ENCODE measurements at regions not wholly inside any gene's neighbourhood (a gene's known extent, or its start where the extent isn't known, plus 50 kb on each side); places are given as distances from the start of the nearest gene placed in this dataset.
A peak's percentile ranks its signal among the peaks of the same experiment; 100 is the strongest.

GRCh38 chr20:52540509-52540908 lies 348.9 kb upstream of the ZFP64 start:
- DNase-seq: no peak

DNA sequence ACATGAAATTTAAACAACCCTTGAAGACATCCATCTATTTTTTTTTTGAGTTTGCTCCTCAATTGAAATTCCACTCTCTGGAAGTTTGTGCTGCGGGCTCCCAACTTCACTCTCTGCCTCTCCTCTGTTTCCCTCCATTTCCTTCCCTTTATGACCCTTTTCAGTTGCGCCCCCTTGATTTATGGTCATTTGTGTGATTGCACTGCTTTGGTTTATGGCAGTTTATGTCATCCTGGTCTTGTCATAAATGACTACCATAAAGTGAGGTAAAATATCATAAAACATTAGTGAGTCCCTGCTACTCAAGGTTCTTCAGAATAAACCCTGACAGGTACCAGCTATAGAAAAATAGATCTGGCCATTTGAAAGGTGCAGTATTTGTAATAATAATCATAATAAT lies 348.3 kb upstream of the ZFP64 start:
- DNase-seq: no peak

DNA sequence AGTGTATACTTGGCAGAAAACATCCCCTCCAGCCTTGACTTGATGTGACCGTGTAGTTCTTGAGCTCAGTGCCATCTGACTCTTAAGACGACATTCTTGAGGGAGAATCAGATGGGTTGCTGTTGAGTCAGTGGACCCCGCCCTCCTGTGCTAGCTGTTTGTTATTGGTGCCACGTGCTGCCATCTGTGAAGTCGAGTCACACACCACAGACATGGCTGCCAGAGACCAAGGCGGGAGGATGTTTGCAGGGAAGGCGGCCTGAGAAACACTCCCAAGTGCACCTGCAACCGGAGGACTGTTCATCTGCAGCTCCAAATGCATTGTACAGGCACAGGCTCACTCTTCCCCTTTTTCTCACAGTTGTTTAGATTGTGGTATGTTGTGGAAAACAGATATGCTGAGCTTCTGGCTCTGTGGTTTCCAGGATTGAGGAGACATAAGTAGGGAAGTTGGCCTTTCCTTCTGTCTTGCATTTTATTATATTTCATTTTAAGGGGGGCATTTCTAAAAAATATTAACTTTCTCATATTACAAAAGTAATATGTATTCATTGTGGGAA lies 345.3 kb upstream of the ZFP64 start:
- no peak for DNase-seq

DNA sequence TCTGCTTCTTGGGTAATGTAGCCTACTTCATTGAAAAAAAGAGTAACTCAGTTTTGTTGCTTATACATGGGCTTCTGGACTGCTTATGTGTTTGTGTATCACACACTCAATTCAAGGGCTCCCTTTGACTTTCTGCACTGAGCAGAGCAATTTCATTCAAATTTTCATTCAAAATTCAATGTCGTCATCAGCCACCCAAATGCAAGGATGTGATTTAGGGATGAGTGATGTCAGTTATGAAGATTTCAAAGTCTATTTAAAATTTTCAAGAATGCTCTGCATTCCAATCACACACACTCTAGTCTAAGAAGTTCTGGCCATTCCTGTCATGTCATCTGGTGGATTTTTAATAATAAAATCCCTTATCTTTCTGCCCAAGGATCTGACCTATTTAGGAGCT lies 344.5 kb upstream of the ZFP64 start:
- no peak for DNase-seq

DNA sequence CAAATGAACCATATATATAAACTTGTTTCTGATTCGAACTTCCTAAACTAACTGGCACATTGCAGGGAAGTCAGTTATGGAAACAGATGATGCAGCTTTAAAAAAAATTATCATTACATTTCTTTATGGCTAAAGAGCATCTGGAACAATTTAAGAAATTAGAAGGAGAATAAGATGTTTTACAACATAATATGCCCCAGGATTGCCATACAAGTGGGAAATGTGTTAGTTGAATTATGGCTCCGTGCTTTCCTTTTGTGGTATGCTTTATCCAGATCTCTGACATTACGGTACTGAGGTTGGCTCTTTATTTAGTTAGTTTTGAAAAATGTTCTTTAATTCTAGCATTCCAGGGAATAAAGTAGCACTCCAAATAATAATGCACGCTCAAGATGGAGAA lies 343.0 kb upstream of the ZFP64 start:
- no peak for DNase-seq

DNA sequence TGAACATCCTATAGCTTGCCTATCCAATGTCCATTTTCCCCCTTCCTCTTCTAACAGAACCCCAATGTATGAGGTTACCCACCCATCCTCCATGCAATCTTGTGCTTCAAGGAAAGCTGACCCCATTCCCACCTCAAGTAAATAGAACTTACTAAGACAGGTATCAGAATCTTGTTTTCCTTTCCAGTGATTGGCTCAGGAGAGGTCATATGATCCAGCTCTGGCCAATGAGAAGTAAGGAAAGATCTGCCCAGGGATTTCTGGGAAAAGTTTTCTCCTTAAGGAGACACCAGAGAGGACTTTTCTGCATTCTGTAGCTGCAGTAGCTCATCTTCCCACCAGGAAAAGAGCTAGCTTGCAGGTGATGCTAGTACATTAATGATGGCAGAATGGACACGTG lies 341.8 kb upstream of the ZFP64 start:
- DNase-seq: no peak

DNA sequence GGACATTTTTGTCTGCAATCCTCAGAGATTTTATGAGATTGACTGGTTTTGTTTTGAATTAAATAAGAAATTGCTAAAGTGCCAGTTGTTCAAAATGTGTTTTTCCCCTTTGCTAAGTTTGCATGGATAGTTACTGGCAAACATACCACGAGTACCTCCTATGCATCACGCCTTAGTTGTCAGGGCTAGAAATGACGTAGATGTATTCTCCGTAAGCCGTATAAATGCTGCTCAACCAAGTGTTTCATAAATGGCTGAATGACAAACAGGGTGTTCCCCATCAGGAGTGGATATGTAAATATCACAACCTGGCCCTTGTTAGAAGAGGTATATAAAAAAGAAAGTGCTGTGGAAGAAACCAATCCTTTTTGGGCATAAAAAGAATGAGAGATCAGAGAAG lies 341.1 kb upstream of the ZFP64 start:
- no peak for DNase-seq

DNA sequence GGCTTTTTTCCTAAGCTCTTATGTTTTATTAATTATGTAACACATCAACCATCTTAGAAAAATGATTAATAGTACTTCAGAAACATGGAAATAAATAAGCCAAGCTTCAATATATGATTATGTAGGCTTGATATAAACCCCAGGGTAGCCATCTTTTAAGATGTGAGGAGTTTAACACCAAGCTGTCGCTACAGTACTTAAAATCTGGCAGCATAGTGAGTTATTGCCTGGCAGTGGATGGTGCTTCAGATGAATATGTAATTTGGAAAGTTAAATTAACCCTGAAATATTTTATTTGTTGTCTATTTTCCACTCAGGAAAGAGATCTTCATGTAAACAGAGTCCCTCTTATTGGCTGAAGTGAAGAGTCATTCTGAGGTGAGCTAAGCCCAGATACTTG lies 339.0 kb upstream of the ZFP64 start:
- DNase-seq: no peak

DNA sequence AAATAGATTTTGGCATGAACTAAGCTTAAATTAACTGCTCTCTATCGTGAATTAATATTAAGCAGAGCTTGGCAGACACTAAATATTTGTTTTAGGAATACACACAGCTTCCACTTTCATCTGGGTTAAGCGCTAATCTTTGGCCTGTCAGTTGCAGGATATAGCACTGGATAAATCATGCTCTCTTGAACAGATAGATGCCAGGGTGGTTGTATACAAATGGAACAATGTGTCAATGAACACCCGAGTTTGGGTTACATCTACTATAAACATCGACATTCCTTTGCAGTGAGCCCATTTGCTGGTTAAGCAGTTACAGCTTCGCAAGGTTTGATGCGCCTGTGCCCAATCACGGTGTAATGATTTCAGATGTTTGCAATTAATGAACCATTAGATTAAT lies 338.2 kb upstream of the ZFP64 start:
- DNase-seq: no peak

- DNase-seq: no peak
Observed at GRCh38 chr20:52524861-52525260, 333.3 kb upstream of the ZFP64 start.

DNA sequence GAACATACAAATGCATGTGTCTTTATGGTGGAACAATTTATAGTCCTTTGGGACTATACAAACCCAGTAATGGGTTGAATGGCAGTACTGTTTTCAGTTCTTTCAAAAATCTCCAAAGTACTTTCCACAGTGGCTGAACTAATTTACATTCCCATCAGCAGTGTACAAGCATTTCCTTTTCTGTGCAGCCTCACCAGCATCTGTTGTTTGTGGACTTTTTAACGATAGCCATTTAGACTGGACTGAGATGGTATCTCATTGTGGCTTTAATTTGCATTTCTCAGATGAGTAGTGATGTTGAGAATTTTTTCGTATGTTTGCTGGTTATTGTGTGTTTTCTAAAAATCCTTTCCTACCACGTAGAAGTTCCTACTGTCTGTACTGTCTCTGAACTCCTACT lies 327.2 kb upstream of the ZFP64 start:
- no peak for DNase-seq

GRCh38 chr20:52515877-52516276 lies 324.3 kb upstream of the ZFP64 start:
- DNase-seq: no peak

DNA sequence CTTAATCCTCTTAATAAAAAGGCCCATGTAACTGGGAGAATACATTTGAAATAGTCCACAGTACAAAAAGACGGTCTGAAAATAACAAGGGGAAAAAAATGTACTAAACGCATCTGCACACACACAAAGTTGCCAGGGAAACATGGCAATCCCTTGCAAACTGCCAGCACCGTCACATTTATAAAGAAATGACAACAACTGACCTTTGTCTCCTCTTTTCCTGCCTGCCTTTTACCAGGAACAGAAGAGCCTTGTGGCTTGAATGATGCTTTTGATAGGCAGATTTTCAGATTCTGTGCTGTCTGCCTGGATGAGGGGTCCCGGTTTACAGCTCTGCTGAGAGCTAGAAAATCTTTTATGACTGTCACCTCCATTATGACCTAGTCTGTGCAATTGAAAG lies 308.6 kb upstream of the ZFP64 start:
- DNase-seq: no peak

DNA sequence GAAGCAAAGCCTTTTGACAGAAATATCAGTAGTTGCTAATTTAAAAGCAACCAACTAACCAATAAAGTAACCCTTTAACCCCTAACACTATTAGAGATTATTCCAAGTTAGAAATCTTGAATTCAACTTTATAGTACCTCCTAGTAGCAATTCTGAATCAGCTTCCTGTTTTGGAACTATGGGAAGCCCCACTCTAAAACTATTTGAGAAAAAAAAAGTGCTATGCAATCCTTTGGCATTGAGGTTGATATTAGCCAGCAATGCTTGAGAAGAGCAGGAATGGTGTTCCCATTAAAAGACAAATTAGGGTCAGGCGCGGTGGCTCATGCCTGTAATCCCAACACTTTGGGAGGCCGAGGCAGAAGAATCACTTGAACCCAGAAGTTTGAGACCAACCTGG lies 306.2 kb upstream of the ZFP64 start:
- no peak for DNase-seq

DNA sequence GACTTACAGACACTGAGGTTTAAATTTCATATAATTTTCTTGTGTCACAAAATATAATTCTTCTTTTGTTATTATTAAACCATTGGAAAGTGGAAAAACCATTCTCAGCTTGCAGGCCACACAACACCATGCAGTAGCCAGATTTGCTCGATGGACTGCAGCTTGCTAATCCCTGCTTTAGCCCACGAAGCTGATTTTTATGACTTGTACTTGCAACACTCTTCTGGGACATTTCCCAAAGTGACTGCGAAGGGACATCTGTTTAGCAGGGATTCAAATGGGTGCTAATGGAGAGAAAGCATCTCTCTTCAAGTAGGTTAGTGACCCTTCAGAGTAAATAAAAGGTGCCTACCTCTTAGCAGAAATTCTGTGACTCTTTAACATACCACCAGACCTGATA lies 304.6 kb upstream of the ZFP64 start:
- no peak for DNase-seq

DNA sequence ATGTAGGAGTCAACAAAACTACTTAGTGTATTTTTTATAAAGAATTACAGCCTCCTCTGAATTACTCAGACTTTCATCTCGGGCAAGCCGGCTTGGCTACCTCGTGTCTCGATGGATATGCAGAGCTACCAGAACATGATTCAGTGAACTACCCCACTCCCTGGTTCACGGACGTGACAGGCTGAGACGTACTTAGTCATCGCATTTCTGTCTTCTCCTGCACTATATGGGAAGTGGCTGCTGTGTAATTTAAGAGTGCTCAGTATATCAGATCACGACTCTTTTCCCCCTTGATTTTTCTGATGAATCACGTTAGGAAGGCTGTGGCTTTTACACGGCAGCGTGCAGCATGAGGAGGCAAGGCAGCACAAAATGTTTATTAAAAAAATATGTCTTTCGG lies 302.7 kb upstream of the ZFP64 start:
- no peak for DNase-seq

DNA sequence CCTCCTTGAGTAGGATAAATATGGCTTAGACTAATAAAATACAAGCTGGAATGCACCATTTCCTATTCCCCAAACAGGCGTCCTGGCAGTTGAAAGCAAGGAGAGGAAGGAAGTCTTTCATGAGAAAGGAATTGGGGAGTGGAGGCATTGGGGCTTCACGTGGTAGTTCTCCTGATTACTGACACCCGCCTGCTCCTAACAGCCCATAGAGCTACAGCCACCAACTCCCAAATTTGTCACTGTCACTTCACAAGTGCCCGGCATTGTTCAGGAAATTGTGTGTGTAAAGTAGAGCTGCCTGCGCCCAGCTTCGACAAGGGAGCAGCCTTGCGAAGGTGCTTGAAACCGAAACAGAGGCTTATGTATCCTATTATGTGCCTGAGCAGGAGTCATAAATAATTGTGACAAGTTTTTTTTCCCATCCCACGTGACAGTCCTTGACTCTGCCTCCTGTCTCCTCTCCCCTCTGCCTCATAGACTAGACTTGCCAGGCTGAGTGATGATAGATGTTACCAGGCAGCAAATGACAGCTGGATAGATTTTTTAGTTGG lies 301.7 kb upstream of the ZFP64 start:
- DNase-seq: peak; percentile 51

DNA sequence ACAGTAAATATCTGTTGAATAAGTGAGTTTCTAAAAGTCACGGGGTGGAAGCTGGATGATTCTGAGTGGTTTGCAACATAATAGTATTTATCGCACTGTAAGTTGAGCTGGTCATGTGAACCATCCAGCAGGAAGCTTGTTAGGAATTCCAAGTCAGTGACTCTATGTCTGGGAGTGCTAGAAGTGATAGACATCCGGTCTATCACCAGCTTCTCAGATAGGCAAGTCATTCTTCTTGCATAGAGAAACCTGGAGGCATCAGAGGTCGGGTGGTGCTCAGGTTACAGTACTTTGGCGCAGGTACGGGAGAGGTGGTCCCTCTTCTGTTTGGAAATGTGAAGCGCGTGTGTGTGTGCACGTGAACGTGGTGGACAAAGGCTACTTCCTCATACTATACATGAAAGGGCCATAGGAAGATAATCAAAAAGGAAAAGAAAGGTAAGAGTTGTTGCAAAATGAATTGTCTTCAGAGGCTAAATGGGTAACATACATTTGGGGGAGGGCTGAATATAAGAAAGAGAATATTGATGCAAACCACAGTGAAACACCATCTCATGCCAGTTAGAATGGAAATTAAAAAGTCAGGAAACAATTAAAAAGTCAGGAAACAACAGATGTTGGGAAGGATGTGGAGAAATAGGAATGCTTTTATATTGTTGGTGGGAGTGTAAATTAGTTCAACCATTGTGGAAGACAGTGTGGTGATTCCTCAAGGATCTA lies 299.3 kb upstream of the ZFP64 start:
- no peak for DNase-seq

- DNase-seq: no peak
Observed at GRCh38 chr20:52484438-52484837, 292.9 kb upstream of the ZFP64 start.

GRCh38 chr20:52483382-52483781 lies 291.8 kb upstream of the ZFP64 start:
- no peak for DNase-seq

- DNase-seq: no peak
Observed at GRCh38 chr20:52482044-52482443, 290.5 kb upstream of the ZFP64 start.

DNA sequence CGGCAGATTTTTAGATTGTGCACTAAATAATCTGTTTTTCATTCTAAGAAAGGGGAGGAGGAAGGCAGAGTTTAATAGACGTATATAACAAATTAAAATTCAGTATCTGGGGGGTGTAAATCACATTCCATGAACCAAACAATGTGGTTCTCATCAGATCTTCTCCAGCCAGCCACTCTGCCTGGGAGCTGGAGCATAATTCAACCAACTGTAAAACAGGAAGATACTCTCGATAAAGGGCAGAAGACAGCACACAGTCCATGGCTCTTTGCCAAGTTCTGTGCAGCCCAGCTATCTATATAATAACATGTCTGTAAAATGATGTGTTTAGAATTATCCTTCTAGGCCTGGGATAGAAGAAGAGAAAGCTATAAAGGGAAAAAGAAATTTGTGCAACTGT lies 289.9 kb upstream of the ZFP64 start:
- peak; percentile 5 for DNase-seq

- no peak for DNase-seq
Observed at GRCh38 chr20:52476074-52476750, 284.6 kb upstream of the ZFP64 start.

GRCh38 chr20:52473186-52473585 lies 281.6 kb upstream of the ZFP64 start:
- DNase-seq: peak; percentile 65
